H9 (cell line): ENCODE measurements at regions not wholly inside any gene's neighbourhood (a gene's known extent, or its start where the extent isn't known, plus 50 kb on each side); places are given as distances from the start of the nearest gene placed in this dataset.
A peak's percentile ranks its signal among the peaks of the same experiment; 100 is the strongest.

Experiments
- DNase-seq: peaks from one replicate; pipeline ENCODE4 v3.0.0-alpha.2; 2017
- H2AFZ ChIP-seq: one replicate; pipeline ENCODE4 v1.6.1; 2013; ENCODE audit warnings: mild to moderate bottlenecking, low read length, control low read depth, moderate library complexity
- H2AK5ac ChIP-seq: 2 replicates; pipeline ENCODE4 v1.6.1; 2013; ENCODE audit warnings: low read length, control low read depth, mixed read lengths; ENCODE audit not compliant: insufficient read length
- H2BK120ac ChIP-seq: one replicate; pipeline ENCODE4 v1.6.1; 2013; ENCODE audit warnings: low read depth, mild to moderate bottlenecking, low read length, control low read depth, inconsistent platforms; ENCODE audit not compliant: poor library complexity, severe bottlenecking
- H2BK12ac ChIP-seq: 2 replicates; pipeline ENCODE4 v1.6.1; 2013; ENCODE audit warnings: low read length, control low read depth, mixed read lengths, low read depth; ENCODE audit not compliant: insufficient read length
- H2BK15ac ChIP-seq: 2 replicates; pipeline ENCODE4 v1.6.1; 2013; ENCODE audit warnings: low read depth, low read length, control low read depth
- H2BK20ac ChIP-seq: one replicate; pipeline ENCODE4 v1.6.1; 2013; ENCODE audit warnings: low read depth, mild to moderate bottlenecking, low read length, control low read depth, inconsistent platforms; ENCODE audit not compliant: poor library complexity, severe bottlenecking
- H2BK5ac ChIP-seq: 2 replicates; pipeline ENCODE4 v1.6.1; 2013; ENCODE audit warnings: low read length, control low read depth, mixed read lengths; ENCODE audit not compliant: insufficient read length
- H3K14ac ChIP-seq: 2 replicates; pipeline ENCODE4 v1.6.1; 2013; ENCODE audit warnings: low read length, control low read depth; ENCODE audit not compliant: insufficient read depth
- H3K18ac ChIP-seq: 2 replicates; pipeline ENCODE4 v1.6.1; 2013; ENCODE audit warnings: low read depth, mild to moderate bottlenecking, mixed read lengths, low read length, control low read depth; ENCODE audit not compliant: insufficient read length
- H3K23ac ChIP-seq: 2 replicates; pipeline ENCODE4 v1.6.1; 2013; ENCODE audit warnings: low read length, control low read depth, mixed read lengths, low read depth; ENCODE audit not compliant: insufficient read length
- H3K23me2 ChIP-seq: 2 replicates; pipeline ENCODE4 v1.6.1; 2013; ENCODE audit warnings: low read depth, mild to moderate bottlenecking, mixed read lengths, low read length, control low read depth; ENCODE audit not compliant: insufficient read length, poor library complexity, severe bottlenecking
- H3K27ac ChIP-seq: 2 replicates; pipeline ENCODE4 v1.5.1; 2013; ENCODE audit warnings: low read length, control low read depth, mixed read lengths, low read depth; ENCODE audit not compliant: insufficient read length
- H3K27me3 ChIP-seq: 2 replicates; pipeline ENCODE4 v1.6.1; 2013; ENCODE audit warnings: low read length, control low read depth, inconsistent platforms; ENCODE audit not compliant: insufficient read depth
- H3K4ac ChIP-seq: 2 replicates; pipeline ENCODE4 v1.6.1; 2013; ENCODE audit warnings: low read depth, mild to moderate bottlenecking, control low read depth, inconsistent platforms, low read length, moderate library complexity
- H3K4me1 ChIP-seq: 2 replicates; pipeline ENCODE4 v1.6.1; 2013; ENCODE audit warnings: low read length, control low read depth, inconsistent platforms; ENCODE audit not compliant: insufficient read depth
- H3K4me2 ChIP-seq: 2 replicates; pipeline ENCODE4 v1.6.1; 2013; ENCODE audit warnings: low read length, control low read depth, mixed read lengths; ENCODE audit not compliant: insufficient read length, insufficient read depth
- H3K56ac ChIP-seq: 2 replicates; pipeline ENCODE4 v1.6.1; 2013; ENCODE audit warnings: low read depth, mild to moderate bottlenecking, mixed read lengths, low read length, control low read depth; ENCODE audit not compliant: insufficient read length
- H3K79me1 ChIP-seq: 2 replicates; pipeline ENCODE4 v1.6.1; 2013; ENCODE audit warnings: low read depth, mild to moderate bottlenecking, moderate library complexity, low read length, control low read depth, inconsistent platforms; ENCODE audit not compliant: insufficient read depth, poor library complexity, severe bottlenecking
- H3K79me2 ChIP-seq: 2 replicates; pipeline ENCODE4 v1.6.1; 2013; ENCODE audit warnings: low read length, control low read depth, inconsistent platforms; ENCODE audit not compliant: insufficient read depth
- H3K9ac ChIP-seq: 2 replicates; pipeline ENCODE4 v1.6.1; 2013; ENCODE audit warnings: low read length, control low read depth, mixed read lengths; ENCODE audit not compliant: insufficient read length; ENCODE audit errors: extremely low read depth
- H3K9me3 ChIP-seq: one replicate; pipeline ENCODE4 v1.6.1; 2013; ENCODE audit warnings: low read depth, low read length, inconsistent platforms; ENCODE audit not compliant: control insufficient read depth
- H3T11ph ChIP-seq: one replicate; pipeline ENCODE4 v1.6.1; 2013; ENCODE audit warnings: mild to moderate bottlenecking, low read length, control low read depth, inconsistent platforms
- H4K20me1 ChIP-seq: one replicate; pipeline ENCODE4 v1.6.1; 2013; ENCODE audit not compliant: control insufficient read depth, insufficient read length, insufficient read depth
- H4K5ac ChIP-seq: 2 replicates; pipeline ENCODE4 v1.6.1; 2013; ENCODE audit warnings: low read depth, mild to moderate bottlenecking, mixed read lengths, low read length, control low read depth; ENCODE audit not compliant: insufficient read length
- H4K8ac ChIP-seq: replicated peaks from 2 replicates; pipeline ENCODE4 v1.6.1; 2013; ENCODE audit warnings: low read length, control low read depth, mixed read lengths, low read depth; ENCODE audit not compliant: insufficient read length
- H4K91ac ChIP-seq: 2 replicates; pipeline ENCODE4 v1.6.1; 2013; ENCODE audit warnings: low read depth, mild to moderate bottlenecking, moderate library complexity, mixed read lengths, low read length, control low read depth; ENCODE audit not compliant: insufficient read length
- H3K27ac Mint-ChIP-seq, 3 experiments: 2 replicates in 2 of 3; 3 replicates in 1 of 3; pipeline ENCODE4 v1.8.0; 2020 to 2021; ENCODE audit warnings: mixed read lengths in 3 of 3, mild to moderate bottlenecking in 1 of 3, moderate library complexity in 1 of 3
- H3K27me3 Mint-ChIP-seq: 2 replicates; pipeline ENCODE4 v1.8.0; 2021; ENCODE audit warnings: low read depth, mild to moderate bottlenecking, moderate library complexity, mixed read lengths
- H3K36me3 Mint-ChIP-seq, 3 experiments: 2 replicates in 2 of 3; 3 replicates in 1 of 3; pipeline ENCODE4 v1.8.0; 2020 to 2021; ENCODE audit warnings: low read depth in 3 of 3, mixed read lengths in 3 of 3; ENCODE audit not compliant: insufficient read depth in 1 of 3
- H3K4me1 Mint-ChIP-seq, 2 experiments: 2 replicates each; pipeline ENCODE4 v1.8.0; 2020; ENCODE audit warnings: mixed read lengths in 2 of 2
- H3K4me3 Mint-ChIP-seq, 2 experiments: 2 replicates in 1 of 2; 3 replicates in 1 of 2; pipeline ENCODE4 v1.8.0; 2020 to 2021; ENCODE audit warnings: mild to moderate bottlenecking in 2 of 2, mixed read lengths in 2 of 2, moderate library complexity in 1 of 2
- H3K9me3 Mint-ChIP-seq, 2 experiments: 2 replicates in 1 of 2; 3 replicates in 1 of 2; pipeline ENCODE4 v1.8.0; 2020; ENCODE audit warnings: mild to moderate bottlenecking in 2 of 2, mixed read lengths in 2 of 2, moderate library complexity in 1 of 2
- CTCF ChIP-seq: fragments of 200-600 bp; sonication (generic); conservative IDR thresholded peaks from 3 replicates; pipeline ENCODE4 v1.8.0; 2021; ENCODE audit warnings: antibody characterized with exemption, mild to moderate bottlenecking
- WGBS: extraction: QIAGEN DNeasy Blood & Tissue Kit; methylation state at CpG from one replicate; pipeline ENCODE4 v1.1.7; 2013; ENCODE audit warnings: missing lambda C conversion rate, low lambda C conversion rate, mixed read lengths; ENCODE audit not compliant: insufficient read length; ENCODE audit errors: extremely low coverage; 5-methylcytosine and 5-hydroxymethylcytosine counted together

GRCh38 chr10:128418819-128419218, 292.6 kb upstream of the MKI67 start:
- no peaks in the 10 kb centered on the region for H3K79me1 ChIP-seq
- peaks cover 8 to 9% of the 10 kb centered on the region in 2 experiments for H3K4me1 Mint-ChIP-seq
- no peaks in the 10 kb centered on the region for H3K27me3 ChIP-seq
- no peaks in the 10 kb centered on the region for H3K9me3 ChIP-seq
- no CpG with 5 or more reads among the region's 5 CpGs for WGBS
- H3K18ac ChIP-seq, result no peak overlapping the region
- H2AK5ac ChIP-seq, result no peak overlapping the region
- no peak overlapping the region for H3K4me2 ChIP-seq
- H3K9me3 Mint-ChIP-seq, result no peaks in the 10 kb centered on the region
- no peak for DNase-seq
- H3K14ac ChIP-seq, result no peak overlapping the region
- H2AFZ ChIP-seq, result no peak overlapping the region
- no peak overlapping the region for H2BK12ac ChIP-seq
- H3K79me2 ChIP-seq, result no peaks in the 10 kb centered on the region
- no peak overlapping the region for H4K91ac ChIP-seq
- H2BK20ac ChIP-seq, result no peak overlapping the region
- no peak overlapping the region for H3K4me3 Mint-ChIP-seq
- no peak overlapping the region for H2BK120ac ChIP-seq
- peak overlapping the region in 1 of 3 experiments; percentile 16; a peak in 1 of 7 replicates for H3K27ac Mint-ChIP-seq
- H3K27ac ChIP-seq, result no peak overlapping the region
- H2BK15ac ChIP-seq, result no peak overlapping the region
- no peak overlapping the region for H4K8ac ChIP-seq
- H4K5ac ChIP-seq, result no peak overlapping the region
- TF ChIP-seq CTCF, result no peak
- H3K36me3 Mint-ChIP-seq, result no peaks in the 10 kb centered on the region
- H3K4ac ChIP-seq, result no peak overlapping the region
- H3K56ac ChIP-seq, result no peak overlapping the region
- no peak overlapping the region for H3T11ph ChIP-seq
- no peaks in the 10 kb centered on the region; the same call in 1 of the 2 replicates for H3K27me3 Mint-ChIP-seq
- H4K20me1 ChIP-seq, result no peaks in the 10 kb centered on the region
- H2BK5ac ChIP-seq, result no peak overlapping the region
- no peaks in the 10 kb centered on the region for H3K23me2 ChIP-seq
- no peaks in the 10 kb centered on the region for H3K4me1 ChIP-seq
- H3K9ac ChIP-seq, result no peak overlapping the region
- no peak overlapping the region for H3K23ac ChIP-seq
